GM21619 (cell line): ENCODE measurements at regions not wholly inside any gene's neighbourhood (a gene's known extent, or its start where the extent isn't known, plus 50 kb on each side); places are given as distances from the start of the nearest gene placed in this dataset.

Experiments used
- ATAC-seq: cut with Tn5 transposase; IDR thresholded peaks from one replicate; pipeline ENCODE4 v1.9.1; 2021; ENCODE audit not compliant: unreplicated experiment

DNA sequence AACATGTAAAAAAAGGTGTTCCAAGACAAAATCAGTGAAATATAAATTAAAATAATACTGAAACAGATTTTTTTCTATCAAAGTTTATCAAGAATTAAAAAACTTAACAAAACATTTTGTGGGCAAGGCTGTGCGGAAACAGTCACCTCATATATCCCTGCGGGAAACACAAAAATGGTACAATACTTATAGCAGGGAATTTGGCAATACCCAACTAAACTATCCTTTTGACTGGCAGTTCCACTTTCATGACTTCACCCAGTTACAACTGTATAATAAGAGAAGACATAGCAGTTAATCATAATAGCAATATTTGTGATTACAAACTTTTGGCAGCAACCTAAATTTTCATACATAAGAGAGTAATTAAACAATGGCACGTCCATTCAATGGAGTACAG lies 121.5 kb upstream of the EGLN3 start:
- no peak for ATAC-seq

DNA sequence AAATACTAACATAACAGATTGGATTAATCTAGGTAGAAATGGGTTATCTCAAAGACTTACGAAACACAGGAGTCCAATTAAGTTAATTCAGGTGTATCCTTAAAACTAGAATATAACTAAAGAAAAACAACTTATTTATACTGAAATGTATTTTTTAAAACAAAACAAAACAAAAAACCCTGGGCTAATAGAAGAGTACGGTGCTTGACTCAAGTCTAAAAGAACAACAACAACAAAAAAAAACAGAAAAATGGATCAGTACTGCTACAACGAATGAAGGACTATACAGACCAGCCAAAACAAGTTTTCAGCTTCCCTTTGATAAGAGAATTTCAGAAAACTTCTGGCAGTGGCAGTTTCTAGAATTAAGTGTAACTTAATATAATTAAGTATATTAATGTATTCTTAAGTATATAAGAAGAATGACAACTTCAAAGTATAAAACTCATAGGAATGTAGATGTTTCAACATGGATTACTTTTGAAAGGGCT lies 120.1 kb upstream of the EGLN3 start:
- ATAC-seq, result no peak

DNA sequence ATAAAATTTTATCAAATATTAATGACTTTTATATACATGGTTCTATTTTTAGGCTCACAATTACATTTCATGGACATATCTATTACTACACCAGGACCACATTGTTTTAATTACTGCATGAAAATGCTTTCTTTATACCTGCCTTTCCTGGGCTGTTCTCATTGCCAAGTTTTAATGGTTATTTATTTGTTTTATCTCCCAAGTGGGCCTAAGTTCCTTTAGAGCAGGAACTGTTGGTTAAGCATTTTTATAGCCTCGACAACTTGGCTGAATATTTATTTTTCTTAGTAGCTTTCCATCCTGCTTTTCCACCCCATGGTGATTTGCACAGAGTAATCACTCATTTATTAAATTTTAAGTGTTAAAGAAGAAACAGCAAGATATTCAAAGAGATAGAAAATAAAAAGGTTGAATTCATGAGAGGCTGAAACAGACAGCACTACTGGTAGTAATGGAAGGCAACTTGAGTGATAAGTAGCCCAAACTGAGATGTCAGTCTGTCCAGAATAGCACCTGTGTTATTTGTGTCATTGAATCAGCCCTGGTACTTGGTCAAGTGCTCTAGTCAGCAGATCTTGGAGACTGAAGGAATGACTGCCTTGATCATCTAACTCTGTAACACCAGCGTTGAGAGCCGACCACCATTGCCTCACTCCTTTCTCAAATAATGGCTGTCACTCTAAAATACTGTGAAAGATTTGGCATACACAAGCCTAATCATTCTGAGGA lies 119.1 kb upstream of the EGLN3 start:
- ATAC-seq, result no peak

DNA sequence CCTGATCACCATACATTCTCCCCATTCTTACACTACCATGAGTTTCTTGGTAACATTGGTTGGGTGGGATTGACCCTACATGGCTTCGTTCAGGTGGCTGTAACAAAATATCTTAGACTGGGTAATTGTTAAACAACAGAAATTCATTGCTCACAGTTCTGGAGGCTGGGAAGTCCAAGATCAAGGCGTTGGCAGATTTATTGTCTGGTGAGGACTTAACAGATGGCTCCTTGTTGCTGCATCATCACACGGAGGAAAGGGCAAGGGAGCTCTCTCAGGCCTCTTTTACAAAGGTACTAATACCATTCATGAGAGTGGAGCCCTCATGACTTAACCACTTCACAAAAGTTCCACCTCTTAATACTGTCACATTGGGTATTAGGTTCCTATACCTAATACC lies 116.7 kb upstream of the EGLN3 start:
- ATAC-seq, result no peak

DNA sequence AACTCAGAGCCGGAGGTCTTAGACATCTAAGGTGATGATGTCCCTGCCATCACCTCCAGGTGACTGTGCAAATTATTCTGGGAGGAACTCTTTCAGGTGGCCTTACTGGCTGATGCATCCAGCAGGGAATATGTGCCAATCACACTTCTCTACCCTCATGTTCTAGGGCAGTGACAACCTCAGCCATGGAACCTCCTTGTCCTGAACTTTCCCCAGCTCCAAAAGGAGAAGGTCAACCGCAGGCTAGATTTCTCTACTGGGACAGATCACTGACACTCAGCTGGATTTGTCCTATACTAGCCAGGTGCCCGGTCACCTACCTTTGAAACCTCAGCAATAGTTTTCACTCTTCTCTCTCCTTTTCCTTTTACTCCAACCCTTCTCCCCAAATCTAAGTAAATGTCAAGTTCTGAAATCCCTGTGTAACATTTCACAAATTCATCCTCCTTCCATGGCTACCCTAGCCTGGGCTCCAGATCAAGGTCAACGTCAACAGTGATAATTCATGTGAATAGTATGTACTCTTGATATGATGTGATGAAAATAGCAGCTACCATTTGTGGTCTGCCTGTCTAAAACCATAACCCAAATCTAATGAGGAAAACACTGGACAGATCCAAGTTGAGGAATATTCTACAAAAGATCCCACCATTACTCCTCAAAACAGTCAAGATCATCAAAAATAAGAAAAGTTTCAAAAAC lies 115.0 kb upstream of the EGLN3 start:
- ATAC-seq, result no peak

DNA sequence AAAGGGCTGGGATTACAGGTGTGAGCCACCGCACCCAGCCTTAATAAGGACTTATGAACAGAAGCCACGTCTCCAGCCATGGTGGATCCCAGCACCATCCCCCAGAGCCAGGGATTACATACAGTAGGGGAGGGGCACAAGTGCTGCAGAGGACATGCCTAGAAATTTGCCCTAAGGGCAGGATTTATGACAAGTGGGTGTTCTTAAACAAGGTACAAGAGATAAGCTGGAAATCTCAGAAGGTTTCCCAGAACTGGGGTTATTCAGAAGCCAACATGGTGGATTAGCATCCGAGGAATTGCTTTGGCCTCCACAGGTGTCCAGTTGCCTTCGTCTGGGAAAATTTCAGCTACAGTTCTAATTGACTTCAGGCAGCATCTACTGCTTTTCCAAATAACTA lies 114.4 kb upstream of the EGLN3 start:
- ATAC-seq, result no peak

DNA sequence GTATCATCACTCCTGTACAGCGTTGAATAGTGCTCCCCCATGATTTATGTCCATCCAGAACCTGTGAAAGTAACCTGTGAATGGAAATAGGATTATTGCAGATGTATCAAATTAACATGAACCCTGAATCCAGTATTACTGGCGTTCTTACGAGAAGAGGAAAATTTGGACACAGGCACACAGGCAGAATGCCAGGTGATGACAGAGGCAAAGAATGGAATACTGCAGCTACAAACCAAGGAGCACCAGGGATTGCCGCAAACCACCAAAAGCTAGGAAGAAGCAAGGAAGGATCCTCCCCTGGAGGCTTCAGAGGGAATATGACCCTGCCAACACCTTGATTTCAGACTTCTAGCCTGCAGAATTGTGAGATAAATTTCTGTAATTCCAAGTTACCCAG lies 113.5 kb upstream of the EGLN3 start:
- ATAC-seq, result no peak

DNA sequence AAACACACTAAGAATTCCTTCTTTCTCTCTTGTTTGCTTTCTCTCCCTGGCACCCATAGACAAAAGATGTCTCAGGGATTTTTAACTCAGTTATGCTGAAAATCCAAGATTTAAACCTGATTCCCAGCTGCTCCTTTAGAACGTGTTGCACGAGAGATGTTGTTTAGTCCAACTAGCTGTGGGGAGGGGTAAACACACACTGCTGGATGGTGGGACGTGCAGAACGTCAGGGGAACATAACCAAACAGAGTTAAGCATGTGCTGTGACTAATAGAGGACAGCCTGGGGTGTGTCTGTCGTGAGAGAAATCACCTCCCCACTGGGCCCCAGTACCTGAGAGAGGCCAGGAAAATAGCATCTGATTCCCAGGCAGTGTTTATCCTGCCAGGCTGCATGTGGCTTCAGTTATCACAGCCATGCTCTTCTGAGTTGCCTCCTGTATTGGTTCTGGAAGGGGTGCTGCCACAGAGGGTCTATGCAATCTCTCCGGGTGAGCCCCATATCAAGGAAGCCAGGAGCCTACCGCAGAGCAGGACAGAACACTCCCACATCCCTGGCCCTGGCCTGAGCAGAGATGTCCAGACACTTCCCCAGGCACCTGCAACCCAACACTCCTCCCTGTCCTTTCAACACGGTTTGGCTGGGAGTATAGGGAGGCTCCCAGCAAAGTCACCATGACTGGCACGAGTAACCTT lies 112.7 kb upstream of the EGLN3 start:
- no peak for ATAC-seq

DNA sequence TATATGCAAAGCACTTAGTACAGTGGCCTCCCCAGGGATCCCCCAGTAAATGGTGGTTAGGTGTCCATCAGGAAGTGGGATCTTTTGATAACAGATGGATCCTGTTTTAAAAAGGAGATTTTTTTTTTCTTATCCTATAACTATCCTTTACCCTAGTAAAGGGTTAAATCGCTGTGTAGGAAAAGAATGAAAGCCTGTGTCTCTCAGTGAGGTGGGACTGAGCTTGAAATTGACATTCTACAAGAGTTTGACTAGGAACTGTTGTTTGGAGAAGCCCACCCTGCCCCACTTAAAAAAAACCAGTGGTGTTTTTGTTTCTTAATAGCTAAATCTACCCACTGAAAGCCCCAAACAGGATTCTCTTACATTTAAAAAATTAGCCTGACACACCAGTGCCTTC lies 112.2 kb upstream of the EGLN3 start:
- no peak for ATAC-seq

DNA sequence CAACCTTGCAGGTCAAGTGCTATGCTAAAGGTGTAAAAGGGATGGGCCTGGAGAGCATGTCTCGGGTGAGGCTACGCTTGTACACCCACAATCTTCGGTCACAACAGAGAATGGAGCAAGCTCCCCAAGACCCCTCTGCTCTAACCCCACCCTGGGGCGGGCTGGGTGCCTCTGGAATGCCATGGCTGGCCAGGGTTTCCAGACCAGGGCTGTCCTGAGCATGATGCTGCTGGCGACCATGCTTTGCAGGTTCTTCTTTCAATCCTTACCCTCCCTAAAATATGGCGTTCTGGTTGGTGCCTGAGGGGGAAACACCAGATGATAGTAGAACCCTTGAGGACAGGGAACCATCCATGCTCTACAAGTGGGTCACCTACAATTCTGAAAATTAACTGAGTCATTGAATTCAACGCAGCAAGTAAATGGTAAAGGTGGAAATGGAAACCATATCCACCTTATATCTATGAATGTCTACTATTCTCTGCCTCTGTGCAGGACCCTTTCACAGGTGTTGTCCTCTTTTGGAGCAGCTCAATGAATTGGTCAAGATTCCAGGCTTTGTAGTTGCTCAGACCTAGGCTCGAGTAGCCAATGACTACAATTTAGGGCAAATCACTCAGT lies 111.6 kb upstream of the EGLN3 start:
- no peak for ATAC-seq

DNA sequence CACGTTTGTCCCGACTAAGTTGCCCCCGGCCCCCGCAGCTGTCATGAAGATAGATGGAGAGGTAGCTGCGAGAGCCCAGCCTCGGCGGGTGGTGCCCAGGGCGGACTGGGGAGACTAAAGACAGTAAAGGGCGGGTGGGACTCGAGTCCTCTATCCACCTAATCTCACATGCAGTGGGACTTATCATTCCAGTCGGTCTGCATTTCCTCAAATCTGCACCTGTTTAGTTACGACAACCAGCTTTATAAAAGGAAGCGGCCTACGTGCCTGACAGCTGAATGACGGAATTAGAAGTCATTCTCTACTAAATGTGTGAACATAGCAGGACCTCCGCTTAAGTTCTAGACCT lies 109.8 kb upstream of the EGLN3 start:
- peak; percentile 10 for ATAC-seq

DNA sequence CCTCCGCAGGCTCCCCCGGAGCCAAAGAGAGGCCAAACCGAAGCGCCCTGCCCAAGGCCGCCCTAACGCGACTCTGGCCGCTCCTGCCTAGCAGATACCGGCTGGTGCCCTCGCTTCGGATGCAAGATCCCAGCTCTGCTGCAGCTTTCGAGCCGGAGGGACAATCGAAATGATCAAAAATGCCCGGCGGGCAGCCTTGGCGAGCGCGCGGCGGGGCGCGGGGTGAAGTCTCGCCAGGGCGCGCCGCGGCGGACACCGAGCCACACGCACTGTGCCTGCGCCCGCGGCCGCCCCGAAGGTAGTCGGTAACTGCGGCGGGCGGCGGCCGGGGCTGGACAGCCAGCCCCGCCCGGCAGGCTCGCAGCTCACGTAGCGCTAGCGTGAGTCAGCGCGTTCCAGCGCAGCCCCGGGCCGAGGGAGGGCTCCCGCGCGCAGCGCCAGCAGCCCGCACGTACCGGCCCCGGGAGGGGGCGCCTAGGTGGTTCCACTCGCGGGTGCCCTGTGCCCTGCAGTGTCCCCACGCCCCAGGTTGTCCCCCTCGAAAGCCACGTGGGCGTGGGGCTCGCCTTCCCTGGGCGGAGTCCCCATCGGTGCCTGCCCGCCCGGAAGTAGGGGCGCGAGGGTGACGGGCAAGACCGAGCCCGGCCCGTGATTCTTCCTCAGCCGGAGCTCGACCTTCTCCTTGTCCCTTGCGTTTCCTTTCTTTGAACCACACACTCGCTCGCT lies 109.2 kb upstream of the EGLN3 start:
- peak; percentile 64 for ATAC-seq

DNA sequence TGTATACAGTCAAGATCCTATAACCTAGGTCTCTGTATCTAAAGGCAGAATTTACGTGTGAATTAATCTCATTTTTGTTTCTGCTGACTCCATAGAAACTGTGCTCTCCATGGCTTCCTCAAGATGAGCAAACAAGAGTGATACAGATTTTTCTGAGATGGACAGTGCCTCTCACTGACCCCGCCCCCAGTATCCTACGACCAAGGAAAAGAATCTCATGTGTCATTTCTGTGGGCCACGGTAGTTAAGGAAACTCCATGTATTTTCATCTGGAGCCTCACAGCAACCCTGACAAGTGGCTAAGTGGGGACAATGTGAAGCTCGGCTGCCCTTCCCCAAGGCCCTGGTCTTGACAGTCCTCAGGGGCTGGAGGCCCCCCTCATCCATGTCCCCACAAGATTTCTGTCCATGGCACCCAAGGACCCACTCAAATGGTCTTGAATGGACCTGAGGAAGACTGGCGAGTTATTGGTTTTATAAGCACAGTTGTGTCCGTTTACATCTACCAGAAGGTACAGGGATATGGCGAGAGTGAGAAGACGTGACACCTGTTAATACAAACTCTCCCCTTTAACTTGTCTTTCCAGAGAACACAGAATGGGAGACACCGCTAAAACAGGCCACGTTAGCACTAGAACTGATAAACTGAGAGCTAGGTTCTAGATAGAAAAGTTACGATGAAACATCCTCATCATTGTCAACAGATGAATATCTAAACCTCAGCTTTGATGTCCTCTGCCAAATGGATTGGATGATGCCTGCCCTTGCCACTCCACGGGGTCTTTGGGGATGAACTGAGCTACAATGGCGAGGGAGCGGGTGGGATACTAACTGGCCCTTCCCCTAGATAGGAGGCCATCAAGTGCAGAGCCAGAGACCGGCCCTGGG lies 108.4 kb upstream of the EGLN3 start:
- no peak for ATAC-seq

DNA sequence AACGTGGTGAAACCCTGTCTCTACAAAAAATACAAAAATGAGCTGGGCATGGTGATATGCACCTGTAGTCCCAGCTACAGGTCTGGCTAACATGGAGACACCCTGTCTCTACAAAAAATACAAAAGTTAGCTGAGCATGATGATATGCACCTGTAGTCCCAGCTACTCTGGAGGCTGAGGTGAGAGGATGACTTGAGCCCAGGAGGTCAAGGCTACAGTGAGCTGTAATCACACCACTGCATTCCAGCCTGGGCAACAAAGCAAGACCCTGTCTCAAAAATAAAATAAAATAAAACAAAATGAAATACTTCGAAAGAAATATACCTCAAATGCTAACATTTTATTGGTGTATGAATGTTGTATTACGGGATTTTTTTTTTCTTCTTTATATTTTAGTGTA lies 107.6 kb upstream of the EGLN3 start:
- ATAC-seq, result no peak

DNA sequence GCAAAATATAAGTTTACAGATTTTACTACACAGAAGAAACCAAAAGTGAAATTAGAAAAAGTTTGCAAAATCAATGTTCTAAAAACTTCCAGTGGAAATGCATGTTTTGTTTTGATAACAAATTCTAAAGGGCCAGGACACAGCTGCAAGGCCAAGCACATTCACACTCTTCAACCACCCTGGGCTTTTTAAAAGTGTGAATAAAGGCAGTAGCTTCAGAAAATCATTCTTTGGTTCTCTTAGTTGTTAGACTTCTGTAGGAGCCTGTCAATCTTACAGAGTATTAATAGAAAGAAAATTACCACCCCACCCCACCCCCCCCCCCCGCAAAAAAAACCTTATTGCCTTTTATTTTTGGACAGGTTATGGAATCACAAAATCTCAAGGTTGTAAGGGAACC lies 105.2 kb upstream of the EGLN3 start:
- ATAC-seq, result no peak

DNA sequence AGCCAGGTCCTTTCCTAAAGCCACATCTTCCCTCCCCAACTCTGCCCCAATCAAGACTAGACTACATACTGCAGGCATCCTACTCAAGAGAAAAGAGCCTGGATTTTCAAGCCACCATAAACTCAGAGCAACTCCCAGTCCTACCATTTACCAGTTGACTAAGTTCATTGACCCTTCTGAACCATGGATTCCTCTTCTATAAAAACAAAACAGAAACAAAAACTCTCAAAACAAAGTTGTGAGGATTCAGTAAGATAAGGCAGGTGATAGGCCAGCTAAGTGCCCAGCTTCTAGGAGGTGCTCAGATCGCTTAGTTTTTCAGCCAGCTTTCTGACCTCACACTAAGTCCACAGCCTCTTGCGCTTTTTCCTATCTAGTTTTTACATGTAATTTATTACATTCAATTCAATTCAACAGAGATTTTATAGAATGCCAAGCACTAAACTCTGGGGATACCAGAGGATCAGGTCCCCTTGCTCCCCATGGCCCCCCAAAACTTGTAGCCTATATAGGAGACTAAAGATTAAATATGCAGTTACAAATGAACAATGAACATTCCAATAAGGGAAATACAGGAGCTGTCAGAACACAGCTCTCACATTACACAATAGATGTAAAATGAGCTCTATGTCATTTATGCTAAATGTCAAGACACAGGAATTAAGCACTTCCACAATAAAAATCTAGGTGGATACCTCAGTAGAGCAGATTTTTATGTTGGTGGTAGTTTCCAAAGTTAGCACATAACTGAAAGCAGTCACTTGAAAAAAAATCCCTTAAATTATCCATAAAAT lies 104.5 kb upstream of the EGLN3 start:
- no peak for ATAC-seq

DNA sequence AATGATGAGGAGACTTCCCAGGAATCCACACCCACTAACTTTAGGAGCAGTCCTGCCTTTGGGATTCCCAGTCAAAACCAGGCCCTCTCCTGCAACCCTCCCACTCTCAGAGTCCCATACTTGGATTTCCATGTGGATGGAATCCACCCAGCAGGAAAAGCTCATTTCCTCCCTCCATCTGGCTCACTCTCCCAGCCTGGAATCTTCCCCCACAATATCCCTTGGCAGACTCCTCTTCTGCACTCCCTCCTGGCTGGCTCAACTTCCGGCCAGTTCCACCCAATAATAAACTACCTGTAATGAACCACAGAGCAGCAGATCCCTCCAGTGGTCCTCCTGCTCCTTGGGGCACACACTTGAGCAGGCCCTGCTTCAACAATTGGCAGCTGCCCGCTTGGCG lies 102.8 kb upstream of the EGLN3 start:
- ATAC-seq, result no peak

DNA sequence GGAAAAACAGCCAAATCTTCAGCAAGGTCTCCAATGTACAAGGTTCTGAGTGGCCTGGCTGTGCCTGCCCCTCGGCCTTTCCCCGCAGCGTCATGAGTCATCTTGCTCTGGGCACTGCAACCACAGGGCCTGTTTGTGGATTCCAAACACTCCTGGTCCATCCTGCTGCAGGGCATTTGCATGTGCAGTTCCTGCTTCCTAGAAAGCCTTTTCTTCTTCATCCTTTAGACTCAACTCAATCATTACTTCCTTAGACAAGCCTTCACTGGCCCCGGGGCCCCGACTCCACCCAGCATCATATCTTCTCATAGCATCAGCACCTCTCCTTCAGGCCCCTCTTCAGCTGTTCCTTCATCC lies 101.8 kb upstream of the EGLN3 start:
- no peak for ATAC-seq

DNA sequence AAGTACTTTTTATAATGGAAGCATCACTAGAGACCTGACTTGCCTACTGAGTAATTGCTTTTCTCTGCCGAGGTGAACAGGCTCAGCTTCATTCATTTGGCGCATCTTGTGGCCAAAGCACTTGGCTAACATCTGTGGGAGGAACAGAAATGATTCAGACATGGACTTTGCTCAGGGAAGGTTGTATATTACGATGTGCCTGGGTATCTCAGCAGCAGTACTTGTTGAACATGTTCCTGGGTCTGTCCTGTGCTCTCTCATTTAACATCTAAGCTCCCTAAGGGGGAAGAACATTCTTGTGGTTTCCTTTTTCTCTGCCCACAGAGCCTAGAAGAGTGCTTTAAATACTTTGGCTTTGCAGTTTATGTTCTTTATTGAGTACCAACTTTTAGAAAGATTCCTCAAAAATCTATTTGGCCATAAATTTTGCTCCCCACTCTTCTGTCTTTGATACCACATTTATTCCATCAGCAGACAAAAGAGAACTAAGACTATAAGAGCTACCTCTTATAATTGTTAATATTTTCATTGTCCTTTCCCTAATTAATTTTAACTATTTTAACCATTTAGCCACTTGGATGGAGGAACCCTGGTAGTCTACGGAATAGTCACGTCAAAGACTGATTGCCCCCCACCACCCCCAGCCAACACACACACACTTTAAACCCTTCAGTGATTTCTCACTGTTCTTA lies 101.2 kb upstream of the EGLN3 start:
- ATAC-seq, result peak; percentile 70
